ENCODE measurements at regions not wholly inside any gene's neighbourhood (a gene's known extent, or its start where the extent isn't known, plus 50 kb on each side); places are given as distances from the start of the nearest gene placed in this dataset.

DNA sequence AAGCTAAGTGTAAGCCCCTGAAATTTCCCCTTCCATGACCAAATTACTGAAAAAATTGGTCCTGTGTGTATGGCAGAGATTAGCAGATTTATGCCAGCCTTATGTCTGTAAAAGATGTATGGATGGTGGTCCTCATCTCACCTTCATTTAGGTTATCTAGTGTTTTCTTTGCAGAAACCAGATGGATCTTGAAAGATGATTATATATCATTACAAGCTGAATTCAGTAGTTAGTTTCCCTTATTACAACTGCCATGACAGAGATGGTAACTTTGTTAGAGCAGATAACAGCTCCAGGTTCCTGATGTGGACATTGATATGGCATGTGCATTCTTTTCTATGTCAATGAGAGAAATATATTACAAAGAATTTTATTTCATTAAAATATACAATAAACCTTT, 1403.2 kb upstream of the CDH6 start:
- DNase-seq (ENCODE audit: low spot score), result no peak
- TF ChIP-seq, protein P1, sequence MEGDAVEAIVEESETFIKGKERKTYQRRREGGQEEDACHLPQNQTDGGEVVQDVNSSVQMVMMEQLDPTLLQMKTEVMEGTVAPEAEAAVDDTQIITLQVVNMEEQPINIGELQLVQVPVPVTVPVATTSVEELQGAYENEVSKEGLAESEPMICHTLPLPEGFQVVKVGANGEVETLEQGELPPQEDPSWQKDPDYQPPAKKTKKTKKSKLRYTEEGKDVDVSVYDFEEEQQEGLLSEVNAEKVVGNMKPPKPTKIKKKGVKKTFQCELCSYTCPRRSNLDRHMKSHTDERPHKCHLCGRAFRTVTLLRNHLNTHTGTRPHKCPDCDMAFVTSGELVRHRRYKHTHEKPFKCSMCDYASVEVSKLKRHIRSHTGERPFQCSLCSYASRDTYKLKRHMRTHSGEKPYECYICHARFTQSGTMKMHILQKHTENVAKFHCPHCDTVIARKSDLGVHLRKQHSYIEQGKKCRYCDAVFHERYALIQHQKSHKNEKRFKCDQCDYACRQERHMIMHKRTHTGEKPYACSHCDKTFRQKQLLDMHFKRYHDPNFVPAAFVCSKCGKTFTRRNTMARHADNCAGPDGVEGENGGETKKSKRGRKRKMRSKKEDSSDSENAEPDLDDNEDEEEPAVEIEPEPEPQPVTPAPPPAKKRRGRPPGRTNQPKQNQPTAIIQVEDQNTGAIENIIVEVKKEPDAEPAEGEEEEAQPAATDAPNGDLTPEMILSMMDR (IDR thresholded peaks at IDR 0.05; ENCODE audit: borderline replicate concordance, control extremely low read depth, extremely low read depth, insufficient read depth, missing control alignments), result no peak

DNA sequence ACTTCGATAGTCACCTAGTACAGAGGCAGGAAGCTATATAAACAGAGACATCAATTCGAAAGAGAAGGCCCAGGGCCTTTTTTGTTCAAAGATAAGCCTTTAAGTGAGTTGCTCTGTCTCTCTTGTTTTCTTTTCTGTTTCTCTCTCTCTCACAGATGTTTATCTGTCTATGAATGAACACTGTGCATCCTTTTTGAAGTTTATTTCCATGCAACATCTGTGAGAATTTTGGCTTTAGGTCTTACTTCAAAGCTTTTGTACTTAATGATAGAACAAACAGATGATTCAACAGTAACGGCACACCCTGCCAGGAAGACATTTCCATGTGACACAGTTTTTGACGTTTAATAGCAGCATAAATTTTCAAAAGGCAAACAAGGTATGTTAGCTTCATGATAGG, 1413.1 kb upstream of the CDH6 start:
- DNase-seq (ENCODE audit: low spot score), result no peak
- in situ Hi-C loops (cut with MboI; ENCODE audit: low sequenced_read_pairs, unreplicated experiment), result no loop called here
- TF ChIP-seq, protein P1 (IDR thresholded peaks at IDR 0.05; ENCODE audit: borderline replicate concordance, control extremely low read depth, extremely low read depth, insufficient read depth, missing control alignments), result no peak

More for the DNA sequence above, 1403.2 kb upstream of the CDH6 start:
- in situ Hi-C loops (cut with MboI; ENCODE audit: low sequenced_read_pairs, unreplicated experiment), result no loop called here

DNA sequence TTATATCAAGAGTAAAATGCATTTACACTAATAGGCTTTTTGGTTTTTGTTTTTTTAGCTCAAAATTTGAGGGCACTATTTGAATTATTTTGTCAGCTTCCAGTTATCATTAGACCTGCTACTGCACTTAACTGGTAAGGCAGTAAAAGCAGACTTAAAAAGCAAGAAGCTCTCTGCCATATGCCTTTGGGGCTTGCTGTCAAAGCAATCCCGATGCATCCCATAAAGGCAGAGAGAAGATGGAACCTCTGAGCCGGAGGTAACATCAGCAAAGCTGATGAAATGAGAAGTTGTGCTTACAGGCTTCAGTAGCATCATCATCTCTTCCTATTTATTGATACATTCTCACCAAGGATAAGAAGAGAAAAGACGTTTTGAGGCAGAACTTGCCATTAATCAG, 1414.3 kb upstream of the CDH6 start:
- TF ChIP-seq, protein P1 (IDR thresholded peaks at IDR 0.05; ENCODE audit: borderline replicate concordance, control extremely low read depth, extremely low read depth, insufficient read depth, missing control alignments), result no peak
- DNase-seq (ENCODE audit: low spot score), result no peak
- in situ Hi-C loops (cut with MboI; ENCODE audit: low sequenced_read_pairs, unreplicated experiment), result no loop called here

DNA sequence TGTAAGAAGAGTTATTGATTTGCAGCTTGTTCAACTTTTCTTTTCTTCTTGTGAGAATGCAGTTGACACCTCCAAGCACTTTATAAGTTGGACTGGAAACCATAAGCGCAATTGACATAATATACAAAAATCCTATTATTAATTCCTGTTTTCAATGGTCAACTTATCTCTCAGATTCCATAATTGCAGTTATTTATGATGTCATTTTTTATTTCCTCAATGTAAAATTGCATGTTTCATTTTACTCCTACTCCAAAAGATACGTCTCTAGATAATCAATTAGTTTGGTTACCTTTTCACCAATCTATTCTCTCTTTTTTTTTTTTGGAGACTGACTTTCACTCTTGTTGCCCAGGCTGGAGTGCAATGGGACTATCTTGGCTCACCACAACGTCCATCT, 1416.1 kb upstream of the CDH6 start:
- in situ Hi-C loops (cut with MboI; ENCODE audit: low sequenced_read_pairs, unreplicated experiment), result no loop called here
- TF ChIP-seq, protein P1 (IDR thresholded peaks at IDR 0.05; ENCODE audit: borderline replicate concordance, control extremely low read depth, extremely low read depth, insufficient read depth, missing control alignments), result no peak
- DNase-seq (ENCODE audit: low spot score), result no peak

DNA sequence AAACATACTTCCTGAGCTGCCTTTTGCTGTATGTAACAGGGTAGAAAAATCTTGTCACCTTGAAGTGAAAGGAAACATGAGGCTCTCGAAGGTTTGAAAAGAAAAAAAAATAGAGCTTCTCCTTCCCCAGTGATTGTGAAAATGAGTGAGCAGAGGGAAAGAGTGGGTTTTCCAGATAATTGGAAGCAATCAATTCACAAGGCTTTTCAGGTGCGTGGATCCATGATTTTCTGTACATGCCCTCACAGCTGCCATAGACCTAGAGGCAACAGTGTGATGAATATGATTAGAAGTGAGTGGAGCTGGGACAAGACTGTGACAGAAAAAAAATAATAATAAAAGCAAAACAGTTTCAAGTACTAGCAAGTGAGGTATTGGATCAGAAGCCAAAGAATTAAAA, 1422.5 kb upstream of the CDH6 start:
- DNase-seq (ENCODE audit: low spot score), result no peak
- TF ChIP-seq, protein P1 (IDR thresholded peaks at IDR 0.05; ENCODE audit: borderline replicate concordance, control extremely low read depth, extremely low read depth, insufficient read depth, missing control alignments), result no peak
- in situ Hi-C loops (cut with MboI; ENCODE audit: low sequenced_read_pairs, unreplicated experiment), result no loop called here

DNA sequence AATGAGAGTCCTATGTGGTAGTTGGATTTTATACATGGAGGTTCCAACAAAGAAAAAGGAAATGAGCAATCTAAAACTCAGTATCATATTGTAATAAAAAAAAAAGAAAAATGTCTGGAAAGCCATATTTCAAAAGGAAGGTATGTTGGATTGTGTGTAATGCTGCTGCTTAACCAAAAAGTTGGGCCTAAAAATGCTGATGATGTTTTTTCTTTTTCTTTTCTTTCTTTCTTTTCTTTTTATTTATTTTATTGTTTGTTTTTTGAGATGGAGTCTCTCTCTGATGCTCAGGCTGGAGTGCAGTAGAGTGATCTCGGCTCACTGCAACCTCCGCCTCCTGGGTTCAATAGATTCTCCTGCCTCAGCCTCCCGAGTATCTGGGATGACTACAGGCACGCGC, 1424.0 kb upstream of the CDH6 start:
- in situ Hi-C loops (cut with MboI; ENCODE audit: low sequenced_read_pairs, unreplicated experiment), result no loop called here
- no peak for DNase-seq (ENCODE audit: low spot score)
- TF ChIP-seq, protein P1 (IDR thresholded peaks at IDR 0.05; ENCODE audit: borderline replicate concordance, control extremely low read depth, extremely low read depth, insufficient read depth, missing control alignments), result no peak

DNA sequence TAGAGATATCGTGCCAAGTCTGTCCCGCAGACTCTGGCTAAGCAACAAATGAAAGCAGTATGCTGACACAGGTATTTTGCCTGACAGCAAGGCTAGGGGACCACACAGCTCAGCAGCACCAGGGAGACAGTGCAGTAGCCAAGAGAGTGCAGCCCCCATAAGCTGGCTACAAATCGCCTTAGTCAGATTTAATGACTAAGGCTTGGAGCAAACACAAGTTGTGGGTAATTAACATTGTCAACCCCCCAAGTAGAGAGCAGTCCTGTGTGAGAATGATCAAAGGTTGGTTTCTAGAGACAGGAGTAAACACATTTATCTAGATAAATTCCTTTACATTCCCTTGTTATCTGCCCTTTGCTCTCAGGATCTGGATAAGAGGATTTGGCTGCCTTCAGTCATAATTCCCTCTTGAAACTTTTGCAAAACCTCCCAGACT, 1434.5 kb upstream of the CDH6 start:
- in situ Hi-C loops (cut with MboI; ENCODE audit: low sequenced_read_pairs, unreplicated experiment), result no loop called here
- DNase-seq (ENCODE audit: low spot score), result no peak
- TF ChIP-seq, protein P1 (IDR thresholded peaks at IDR 0.05; ENCODE audit: borderline replicate concordance, control extremely low read depth, extremely low read depth, insufficient read depth, missing control alignments), result no peak

All from GM13976 (cell line).